ENCODE measurements at regions not wholly inside any gene's neighbourhood (a gene's known extent, or its start where the extent isn't known, plus 50 kb on each side); places are given as distances from the start of the nearest gene placed in this dataset.

GRCh38 chr2:8564475-8564874, 117.4 kb upstream of the ID2 start:
- H3K9ac ChIP-seq (ENCODE audit: low read length), result no peak overlapping the region
- H3K4me1 ChIP-seq (ENCODE audit: control insufficient read depth in 1 of 2, insufficient read depth in 2 of 2, low read length in 2 of 2), result no peaks in the 10 kb centered on the region
- H3K79me2 ChIP-seq (ENCODE audit: insufficient read depth, low read length), result no peaks in the 10 kb centered on the region
- H3K4me2 ChIP-seq (ENCODE audit: low read length), result no peak overlapping the region
- H2AFZ ChIP-seq (ENCODE audit: low read depth, low read length, poor library complexity, severe bottlenecking), result no peak overlapping the region
- H3K9me3 ChIP-seq (ENCODE audit: control insufficient read depth in 1 of 2, insufficient read depth in 1 of 2, low read depth in 1 of 2, low read length in 2 of 2), result peaks cover 0 to 8% of the 10 kb centered on the region in 2 experiments; a peak in 1 of 4 replicates
- TF ChIP-seq REST (IDR thresholded peaks at IDR 0.05; ENCODE audit: low read depth), result no peak
- TF ChIP-seq, protein P1, sequence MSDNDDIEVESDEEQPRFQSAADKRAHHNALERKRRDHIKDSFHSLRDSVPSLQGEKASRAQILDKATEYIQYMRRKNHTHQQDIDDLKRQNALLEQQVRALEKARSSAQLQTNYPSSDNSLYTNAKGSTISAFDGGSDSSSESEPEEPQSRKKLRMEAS (IDR thresholded peaks at IDR 0.05), result no peak
- TF ChIP-seq SIN3A (IDR thresholded peaks at IDR 0.05; ENCODE audit: low read depth), result no peak
- no peak for TF ChIP-seq RAD21 (IDR thresholded peaks at IDR 0.05; ENCODE audit: low read depth)
- no peak for TF ChIP-seq JUND (IDR thresholded peaks at IDR 0.05)
- no peak for TF ChIP-seq CEBPB (IDR thresholded peaks at IDR 0.05; ENCODE audit: low read depth)
- TF ChIP-seq TCF7L2 (IDR thresholded peaks at IDR 0.05; ENCODE audit: borderline replicate concordance, extremely low read depth, insufficient read depth, insufficient read length), result no peak
- TF ChIP-seq SP1 (IDR thresholded peaks at IDR 0.05; ENCODE audit: low read depth), result no peak
- no peak for TF ChIP-seq SRF (IDR thresholded peaks at IDR 0.05; ENCODE audit: low read depth)
- intact Hi-C loops (cut with micrococcal nuclease), result no loop called here
- ChIA-PET POLR2A (no interaction called here), CTCF (no interaction called here), RAD21 (ENCODE audit: low non-redundant PET in 1 of 2, low total read pairs in 2 of 2, uncharacterized antibody in 2 of 2, unreplicated experiment in 2 of 2) (no interaction called here)
- DNase-seq (ENCODE audit: low read depth, low spot score) (no peak), ATAC-seq (no peak)
- no peak overlapping the region for H3K4me3 ChIP-seq (replicated peaks in 1 of 2; ENCODE audit: low read depth in 1 of 2, low read length in 2 of 2)
- BruUV-seq (replicated peaks), result no TSS peak
- no peaks in the 10 kb centered on the region for H4K20me1 ChIP-seq (ENCODE audit: insufficient read depth)
- no peaks in the 10 kb centered on the region for H3K27me3 ChIP-seq (ENCODE audit: insufficient read depth, low read length)
- no peak overlapping the region for H3K27ac ChIP-seq (ENCODE audit: low read depth, low read length)
- H3K9me2 ChIP-seq (ENCODE audit: insufficient read depth), result no peaks in the 10 kb centered on the region
- no peaks in the 10 kb centered on the region for H3K36me3 ChIP-seq (ENCODE audit: control insufficient read depth in 1 of 2, insufficient read depth in 2 of 2, low read length in 2 of 2)
